Muscle layer of duodenum (tissue), 2 donors: ENCODE measurements at regions not wholly inside any gene's neighbourhood (a gene's known extent, or its start where the extent isn't known, plus 50 kb on each side); places are given as distances from the start of the nearest gene placed in this dataset.
"Not testable (repeated sequence)": the region's sequence is repeated elsewhere in the genome, so short reads cannot be mapped to it uniquely, and the experiment has no call there.

Experiments
- H3K27ac ChIP-seq: one replicate; pipeline ENCODE4 v1.7.0; 2013; ENCODE audit warnings: mild to moderate bottlenecking, low read length
- H3K27me3 ChIP-seq: one replicate; pipeline ENCODE4 v1.7.0; 2013; ENCODE audit warnings: low read depth, mild to moderate bottlenecking, control low read depth, low read length
- H3K36me3 ChIP-seq, 2 donors: one replicate each; pipeline ENCODE4 v1.7.0; 2013; ENCODE audit warnings: low read length in 2 of 2, control low read depth in 1 of 2, mild to moderate bottlenecking in 1 of 2; ENCODE audit not compliant: insufficient read depth in 2 of 2, control insufficient read depth in 1 of 2
- H3K4me1 ChIP-seq, 2 donors: one replicate each; pipeline ENCODE4 v1.7.0; 2013; ENCODE audit warnings: low read length in 2 of 2, mild to moderate bottlenecking in 2 of 2, control low read depth in 1 of 2, moderate library complexity in 1 of 2; ENCODE audit not compliant: insufficient read depth in 2 of 2, control insufficient read depth in 1 of 2
- H3K4me3 ChIP-seq, 2 donors: one replicate each; pipeline ENCODE4 v1.7.0; 2013; ENCODE audit warnings: low read length in 2 of 2, low read depth in 1 of 2, mild to moderate bottlenecking in 1 of 2
- H3K9me3 ChIP-seq, 2 donors: one replicate each; pipeline ENCODE4 v1.7.0; 2013; ENCODE audit warnings: low read length in 2 of 2, control low read depth in 1 of 2, mild to moderate bottlenecking in 1 of 2; ENCODE audit not compliant: control insufficient read depth in 1 of 2
- donor health status: healthy.

GRCh38 chr5:44183312-44183711 lies 205.9 kb downstream of the FGF10 start:
- no peaks in the 10 kb centered on the region for H3K36me3 ChIP-seq
- no peak overlapping the region for H3K27ac ChIP-seq
- H3K27me3 ChIP-seq, result no peaks in the 10 kb centered on the region
- H3K9me3 ChIP-seq, result peaks cover 0 to 5% of the 10 kb centered on the region in 2 donors
- H3K4me3 ChIP-seq, result no peak overlapping the region
- H3K4me1 ChIP-seq, result no peaks in the 10 kb centered on the region

DNA sequence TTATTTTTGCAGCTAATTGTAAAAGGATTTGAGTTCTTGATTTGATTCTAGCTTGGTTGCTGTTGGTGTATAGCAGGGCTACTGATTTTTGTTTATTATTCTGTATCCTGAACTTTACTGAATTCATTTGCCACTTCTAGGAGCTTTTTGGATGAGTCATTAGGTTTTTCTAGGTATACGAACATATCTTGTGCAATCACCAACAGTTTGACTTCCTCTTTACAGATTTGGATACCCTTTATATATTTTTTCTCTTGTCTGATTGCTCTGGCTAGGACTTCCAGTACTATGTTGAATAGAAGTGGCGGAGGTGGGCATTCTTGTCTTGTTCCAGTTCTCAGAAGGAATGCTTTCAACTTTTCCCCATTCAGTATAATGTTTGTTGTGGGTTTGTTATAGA lies 210.8 kb downstream of the FGF10 start:
- peaks cover 0 to 20% of the 10 kb centered on the region in 2 donors for H3K9me3 ChIP-seq
- no peaks in the 10 kb centered on the region for H3K4me1 ChIP-seq
- H3K27ac ChIP-seq, result no peak overlapping the region
- no peaks in the 10 kb centered on the region for H3K36me3 ChIP-seq
- H3K4me3 ChIP-seq, result no peak overlapping the region
- no peaks in the 10 kb centered on the region for H3K27me3 ChIP-seq

GRCh38 chr5:44167540-44167939 lies 221.7 kb downstream of the FGF10 start:
- Histone ChIP-seq H3K27ac (no peak overlapping the region), H3K9me3 (peaks cover 0 to 10% of the 10 kb centered on the region in 2 donors), H3K4me1 (no peaks in the 10 kb centered on the region), H3K27me3 (no peaks in the 10 kb centered on the region), H3K4me3 (no peak overlapping the region), H3K36me3 (no peaks in the 10 kb centered on the region)

DNA sequence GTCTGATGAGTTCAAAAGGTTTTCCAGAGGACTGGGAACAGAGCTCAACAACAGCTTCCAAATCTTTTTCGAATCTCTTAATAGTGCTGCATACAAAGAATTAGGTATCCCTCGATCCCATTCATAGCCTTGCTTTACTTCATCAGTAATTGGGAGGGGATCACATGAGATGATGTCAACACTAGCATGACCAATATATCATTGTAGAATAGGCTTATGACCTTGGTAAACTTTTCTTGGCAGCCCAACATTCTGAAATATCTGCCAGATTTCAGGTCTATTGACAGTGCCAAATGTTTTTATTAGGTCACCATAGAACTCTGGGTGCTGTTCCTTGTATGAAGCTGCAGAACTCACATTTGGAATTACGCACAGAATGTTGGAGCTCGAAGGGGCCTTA lies 228.9 kb downstream of the FGF10 start:
- Histone ChIP-seq H3K4me3 (no peak overlapping the region), H3K27ac (no peak overlapping the region), H3K36me3 (no peaks in the 10 kb centered on the region), H3K27me3 (no peaks in the 10 kb centered on the region), H3K9me3 (peaks cover 0 to 16% of the 10 kb centered on the region in 2 donors), H3K4me1 (no peaks in the 10 kb centered on the region)

DNA sequence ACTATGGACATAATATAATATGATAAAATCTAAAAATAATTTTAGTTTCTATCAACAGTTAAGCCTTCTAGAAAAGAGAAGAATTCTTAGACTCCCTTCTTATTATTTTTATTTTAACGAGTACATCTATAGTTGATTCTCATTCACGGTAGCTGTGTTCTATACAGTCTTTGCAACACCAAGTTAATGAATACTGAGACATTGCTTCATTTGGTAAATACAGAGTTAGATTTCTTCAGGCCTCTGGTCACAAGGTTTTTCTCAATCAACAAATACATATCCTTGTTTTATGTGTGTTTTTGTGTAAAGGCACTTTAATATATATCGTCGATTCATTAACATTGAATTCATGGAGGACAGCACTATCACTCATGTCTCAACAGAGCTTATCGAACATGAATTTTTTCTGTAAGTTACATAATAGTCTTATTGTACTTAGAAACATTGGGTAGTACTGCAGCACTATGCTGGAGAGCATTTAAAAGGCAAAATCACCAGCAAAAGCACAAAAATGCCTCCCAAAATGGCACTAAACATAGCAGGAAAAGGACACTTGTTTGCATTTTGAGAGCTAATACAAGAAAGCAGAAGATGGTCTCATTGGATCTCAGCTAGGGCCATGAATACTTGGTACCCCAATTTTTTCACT lies 239.0 kb downstream of the FGF10 start:
- Histone ChIP-seq H3K36me3 (no peaks in the 10 kb centered on the region), H3K27me3 (no peaks in the 10 kb centered on the region), H3K4me1 (no peaks in the 10 kb centered on the region), H3K9me3 (peaks cover 0 to 3% of the 10 kb centered on the region in 2 donors), H3K27ac (no peak overlapping the region), H3K4me3 (no peak overlapping the region)

GRCh38 chr5:44117947-44118346 lies 271.3 kb downstream of the FGF10 start:
- H3K4me3 ChIP-seq, H3K27ac ChIP-seq, H3K9me3 ChIP-seq, H3K4me1 ChIP-seq, H3K36me3 ChIP-seq, H3K27me3 ChIP-seq: not testable (repeated sequence)

GRCh38 chr5:44108232-44108631 lies 281.0 kb downstream of the FGF10 start:
- H3K36me3 ChIP-seq, H3K4me1 ChIP-seq, H3K4me3 ChIP-seq, H3K27me3 ChIP-seq, H3K27ac ChIP-seq: not testable (repeated sequence)
- H3K9me3 ChIP-seq, result peaks cover 0 to 21% of the 10 kb centered on the region in 2 donors

DNA sequence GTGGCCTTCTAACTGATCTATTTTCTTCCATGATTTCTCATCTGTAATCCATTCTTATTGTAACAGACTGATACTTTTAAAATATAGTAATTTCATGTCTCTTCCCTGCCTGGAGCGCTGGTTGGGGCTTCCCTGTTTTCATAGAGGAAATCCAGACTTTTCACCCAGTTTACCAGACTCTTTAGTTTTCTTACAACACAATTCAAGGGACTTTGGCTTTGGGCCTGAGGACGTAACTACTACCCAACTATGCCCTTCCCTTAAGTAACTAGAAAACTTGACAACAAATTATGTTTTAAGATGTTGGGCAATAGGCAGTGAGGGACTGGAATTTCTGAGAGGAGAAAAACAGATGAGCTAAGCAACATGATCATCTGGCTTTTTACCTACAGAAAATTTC lies 289.6 kb downstream of the FGF10 start:
- peaks cover 0 to 4% of the 10 kb centered on the region in 2 donors for H3K9me3 ChIP-seq
- no peaks in the 10 kb centered on the region for H3K4me1 ChIP-seq
- H3K27me3 ChIP-seq, result no peaks in the 10 kb centered on the region
- no peak overlapping the region for H3K27ac ChIP-seq
- no peaks in the 10 kb centered on the region for H3K36me3 ChIP-seq
- no peak overlapping the region for H3K4me3 ChIP-seq

DNA sequence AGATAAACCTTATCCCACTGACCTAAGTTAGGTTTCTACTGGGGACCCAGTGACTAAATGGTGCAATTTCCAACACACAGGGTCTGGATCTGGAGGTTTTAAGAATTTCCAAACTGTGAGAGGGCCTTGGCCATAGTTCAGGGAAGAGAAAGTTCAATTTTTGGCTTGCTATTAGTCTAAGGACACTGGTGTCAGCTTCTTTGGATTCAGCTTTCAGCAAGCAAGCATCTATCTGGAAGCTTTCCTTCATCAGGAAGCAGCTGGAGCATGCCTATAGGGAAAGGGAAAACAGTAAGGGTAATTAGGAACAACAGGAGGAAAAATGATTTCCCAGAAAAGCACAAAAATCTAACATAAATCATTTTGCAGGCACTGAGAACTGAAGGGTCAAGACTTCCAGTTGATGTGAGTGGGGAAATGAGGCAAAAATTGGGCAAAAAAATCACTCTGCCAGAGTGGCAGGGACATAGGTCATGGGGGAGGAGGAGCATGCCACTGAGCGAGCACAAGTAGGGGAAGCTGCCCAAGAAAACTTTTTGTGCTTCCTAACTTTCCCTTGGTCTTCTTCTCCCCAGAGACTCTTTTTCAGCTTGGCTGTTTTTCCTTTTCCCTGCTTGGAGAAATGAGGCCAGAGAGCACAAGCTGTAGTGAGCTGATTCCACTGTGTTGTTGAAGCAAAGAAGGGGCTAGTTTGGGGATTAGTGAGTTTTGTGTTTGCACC lies 299.6 kb downstream of the FGF10 start:
- H3K27me3 ChIP-seq, result no peaks in the 10 kb centered on the region
- H3K27ac ChIP-seq, result no peak overlapping the region

GRCh38 chr5:44085083-44085482 lies 304.1 kb downstream of the FGF10 start:
- H3K9me3 ChIP-seq, result no peaks in the 10 kb centered on the region
- H3K36me3 ChIP-seq, result no peaks in the 10 kb centered on the region
- no peaks in the 10 kb centered on the region for H3K4me1 ChIP-seq
- H3K4me3 ChIP-seq, result no peak overlapping the region
- H3K27me3 ChIP-seq, result no peaks in the 10 kb centered on the region
- H3K27ac ChIP-seq, result no peak overlapping the region

More for the DNA sequence above, 299.6 kb downstream of the FGF10 start:
- Histone ChIP-seq H3K36me3 (no peaks in the 10 kb centered on the region), H3K9me3 (no peaks in the 10 kb centered on the region), H3K4me3 (no peak overlapping the region), H3K4me1 (no peaks in the 10 kb centered on the region)

GRCh38 chr5:44074547-44074946 lies 314.7 kb downstream of the FGF10 start:
- H3K27ac ChIP-seq, H3K27me3 ChIP-seq, H3K4me3 ChIP-seq, H3K36me3 ChIP-seq, H3K4me1 ChIP-seq, H3K9me3 ChIP-seq: not testable (repeated sequence)

DNA sequence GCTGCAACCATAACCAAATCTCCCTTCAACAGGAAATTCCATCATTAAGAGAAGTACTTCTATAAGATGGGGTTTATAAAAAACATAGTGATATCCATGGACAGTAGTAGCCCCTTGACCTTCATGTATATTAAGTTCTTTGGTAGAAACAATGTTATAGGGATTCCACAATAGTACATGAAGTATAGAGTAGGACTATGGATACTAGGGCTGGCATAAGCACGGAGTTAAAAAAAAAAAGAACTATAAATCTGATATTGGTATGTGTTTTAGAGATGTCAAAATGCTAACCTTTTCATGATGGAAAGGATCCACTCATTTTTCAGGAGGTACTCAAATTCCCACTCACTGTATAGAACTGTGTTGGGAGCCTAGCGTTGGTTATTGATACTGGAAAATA lies 337.6 kb downstream of the FGF10 start:
- Histone ChIP-seq H3K36me3 (no peaks in the 10 kb centered on the region), H3K27me3 (no peaks in the 10 kb centered on the region), H3K27ac (no peak overlapping the region), H3K9me3 (no peaks in the 10 kb centered on the region), H3K4me1 (peaks cover 0 to 4% of the 10 kb centered on the region in 2 donors), H3K4me3 (no peak overlapping the region)
